Trophoblast cell (in vitro differentiated cells and primary cell): ENCODE measurements at regions not wholly inside any gene's neighbourhood (a gene's known extent, or its start where the extent isn't known, plus 50 kb on each side); places are given as distances from the start of the nearest gene placed in this dataset.

Source experiments
- DNase-seq, 2 donors: peaks; one replicate each; pipeline ENCODE4 v3.0.0-alpha.2; 2016
- H2AFZ ChIP-seq: 2 replicates; pipeline ENCODE4 v1.6.1; 2013; ENCODE audit warnings: low read length, moderate library complexity, mild to moderate bottlenecking; ENCODE audit not compliant: insufficient read depth, poor library complexity
- H2AK5ac ChIP-seq: 2 replicates; pipeline ENCODE4 v1.6.1; 2013; ENCODE audit warnings: mild to moderate bottlenecking, low read length
- H2BK120ac ChIP-seq: 2 replicates; pipeline ENCODE4 v1.6.1; 2013; ENCODE audit warnings: low read length, mild to moderate bottlenecking, moderate library complexity; ENCODE audit not compliant: insufficient read depth, poor library complexity
- H2BK12ac ChIP-seq: 2 replicates; pipeline ENCODE4 v1.6.1; 2013; ENCODE audit warnings: mild to moderate bottlenecking, low read length, moderate library complexity
- H2BK5ac ChIP-seq: 2 replicates; pipeline ENCODE4 v1.6.1; 2013; ENCODE audit warnings: low read length, low read depth, moderate library complexity, mild to moderate bottlenecking; ENCODE audit not compliant: poor library complexity
- H3K14ac ChIP-seq: 2 replicates; pipeline ENCODE4 v1.6.1; 2013; ENCODE audit warnings: mild to moderate bottlenecking, low read length
- H3K18ac ChIP-seq: 2 replicates; pipeline ENCODE4 v1.6.1; 2013; ENCODE audit warnings: mild to moderate bottlenecking, low read length
- H3K23ac ChIP-seq: 2 replicates; pipeline ENCODE4 v1.6.1; 2013; ENCODE audit warnings: low read length
- H3K27ac ChIP-seq: 2 replicates; pipeline ENCODE4 v1.5.1; 2013; ENCODE audit warnings: low read depth, mild to moderate bottlenecking, inconsistent platforms, low read length, moderate library complexity
- H3K27me3 ChIP-seq: 2 replicates; pipeline ENCODE4 v1.6.1; 2013; ENCODE audit warnings: inconsistent platforms, mild to moderate bottlenecking, low read length, moderate library complexity; ENCODE audit not compliant: insufficient read depth
- H3K36me3 ChIP-seq, 2 experiments: 1 replicate in 1 of 2; 2 replicates in 1 of 2; pipeline ENCODE4 v1.6.1; 2013; ENCODE audit warnings: low read length in 2 of 2, mild to moderate bottlenecking in 2 of 2, moderate library complexity in 1 of 2; ENCODE audit not compliant: insufficient read depth in 2 of 2, control insufficient read depth in 1 of 2
- H3K4ac ChIP-seq: 2 replicates; pipeline ENCODE4 v1.6.1; 2013; ENCODE audit warnings: low read depth, mild to moderate bottlenecking, low read length, moderate library complexity
- H3K4me1 ChIP-seq, 2 experiments: 1 replicate in 1 of 2; 2 replicates in 1 of 2; pipeline ENCODE4 v1.6.1; 2013; ENCODE audit warnings: low read length in 2 of 2, mild to moderate bottlenecking in 2 of 2, moderate library complexity in 1 of 2; ENCODE audit not compliant: insufficient read depth in 2 of 2, control insufficient read depth in 1 of 2
- H3K4me2 ChIP-seq: 2 replicates; pipeline ENCODE4 v1.6.1; 2013; ENCODE audit warnings: inconsistent platforms, mild to moderate bottlenecking, low read length, moderate library complexity
- H3K4me3 ChIP-seq: 2 replicates; pipeline ENCODE4 v1.5.1; 2013; ENCODE audit warnings: mild to moderate bottlenecking, low read depth, low read length, inconsistent platforms
- H3K79me1 ChIP-seq: one replicate; pipeline ENCODE4 v1.6.1; 2013; ENCODE audit warnings: low read length
- H3K79me2 ChIP-seq: 2 replicates; pipeline ENCODE4 v1.6.1; 2013; ENCODE audit warnings: low read length, mild to moderate bottlenecking; ENCODE audit not compliant: control insufficient read depth, insufficient read depth, poor library complexity
- H3K9ac ChIP-seq: 2 replicates; pipeline ENCODE4 v1.6.1; 2013; ENCODE audit warnings: mild to moderate bottlenecking, low read length
- H3K9me3 ChIP-seq: 2 replicates; pipeline ENCODE4 v1.6.1; 2013; ENCODE audit warnings: low read depth, mild to moderate bottlenecking, control low read depth, inconsistent platforms, low read length; ENCODE audit not compliant: insufficient read depth
- H4K12ac ChIP-seq: 2 replicates; pipeline ENCODE4 v1.6.1; 2013; ENCODE audit warnings: low read depth, mild to moderate bottlenecking, low read length, moderate library complexity
- H4K8ac ChIP-seq: 2 replicates; pipeline ENCODE4 v1.6.1; 2013; ENCODE audit warnings: low read depth, mild to moderate bottlenecking, low read length, moderate library complexity
- H4K91ac ChIP-seq: one replicate; pipeline ENCODE4 v1.6.1; 2013; ENCODE audit warnings: low read depth, mild to moderate bottlenecking, low read length, moderate library complexity
- WGBS: extraction: QIAGEN DNeasy Blood & Tissue Kit; methylation state at CpG from one replicate; pipeline ENCODE4 v1.1.7; 2013; ENCODE audit warnings: missing lambda C conversion rate; ENCODE audit not compliant: insufficient read length, insufficient coverage; ENCODE audit errors: extremely low coverage; 5-methylcytosine and 5-hydroxymethylcytosine counted together

DNA sequence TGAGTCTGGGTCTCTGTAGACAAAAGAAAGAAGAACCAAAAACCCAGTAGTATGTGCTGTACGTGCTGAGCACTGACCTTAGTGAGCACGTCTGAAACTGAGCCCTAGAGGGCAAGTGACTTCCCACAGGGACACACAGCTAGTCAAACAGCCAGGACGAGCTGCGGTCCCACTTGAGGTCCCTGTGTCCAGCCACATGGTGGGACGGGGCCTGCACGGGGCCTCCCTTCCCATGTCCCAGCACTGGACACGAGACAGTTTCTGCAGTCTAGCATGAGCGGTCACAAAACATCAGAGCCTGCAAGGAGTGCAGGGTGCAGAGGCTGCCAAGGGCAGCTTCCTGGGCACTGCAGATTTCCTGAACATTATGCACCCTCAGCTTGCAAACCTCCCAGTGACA lies 121.6 kb downstream of the NCOR2 start:
- no peak for DNase-seq
- Histone ChIP-seq H3K27me3 (no peaks in the 10 kb centered on the region), H2BK5ac (no peak overlapping the region), H3K18ac (no peak overlapping the region), H3K4me3 (no peak overlapping the region), H4K8ac (no peak overlapping the region), H4K12ac (no peak overlapping the region), H3K9ac (no peak overlapping the region), H3K23ac (no peak overlapping the region), H3K14ac (no peak overlapping the region), H4K91ac (no peak overlapping the region), H3K4me2 (no peak overlapping the region), H3K9me3 (peaks cover 6% of the 10 kb centered on the region), H3K27ac (no peak overlapping the region), H3K4me1 (peaks cover 12 to 13% of the 10 kb centered on the region in 2 experiments), H2AK5ac (no peak overlapping the region), H3K4ac (no peak overlapping the region), H2BK12ac (no peak overlapping the region), H2AFZ (no peak overlapping the region), H3K79me1 (no peaks in the 10 kb centered on the region), H2BK120ac (no peak overlapping the region), H3K36me3 (peaks cover 43 to 58% of the 10 kb centered on the region in 2 experiments), H3K79me2 (no peaks in the 10 kb centered on the region)
- WGBS, result no CpG with 5 or more reads among the region's 8 CpGs

DNA sequence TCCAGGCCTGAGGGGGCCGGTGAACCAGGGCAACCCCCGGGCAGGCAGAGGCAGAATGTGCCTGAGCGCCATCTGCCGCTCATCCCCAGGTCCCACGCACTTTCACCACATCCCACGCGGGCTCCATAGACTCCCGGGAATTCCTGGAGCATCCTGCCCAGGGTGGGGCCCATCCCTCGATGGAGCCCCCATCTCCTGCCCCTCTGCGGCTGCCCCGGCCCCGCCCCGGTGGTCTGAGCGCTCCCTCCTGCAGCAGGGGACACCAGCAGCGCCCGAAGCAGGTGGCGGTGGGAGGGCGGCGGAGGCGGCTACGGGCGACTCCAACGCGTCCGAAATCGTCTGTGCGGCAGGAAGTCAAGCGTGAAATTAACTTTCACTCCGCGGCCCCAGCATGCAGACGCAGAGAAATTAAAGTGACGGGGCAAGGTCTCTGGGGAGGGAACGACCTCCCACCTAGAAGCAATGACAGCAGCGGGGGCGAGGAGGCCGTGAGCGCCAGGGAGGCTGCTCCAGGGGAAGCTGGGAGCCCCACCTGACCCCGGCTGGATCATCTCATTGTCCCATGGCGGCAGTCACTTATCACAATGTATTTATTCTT lies 122.2 kb downstream of the NCOR2 start:
- no peak overlapping the region for H3K4me3 ChIP-seq
- H3K36me3 ChIP-seq, result peaks cover 43 to 53% of the 10 kb centered on the region in 2 experiments
- WGBS, result no CpG with 5 or more reads among the region's 39 CpGs
- no peaks in the 10 kb centered on the region for H3K79me2 ChIP-seq
- DNase-seq, result no peak
- no peak overlapping the region for H3K4me2 ChIP-seq
- H2BK12ac ChIP-seq, result no peak overlapping the region
- H3K27ac ChIP-seq, result no peak overlapping the region
- no peaks in the 10 kb centered on the region for H3K27me3 ChIP-seq
- H4K12ac ChIP-seq, result no peak overlapping the region
- no peak overlapping the region for H2AFZ ChIP-seq
- H3K4me1 ChIP-seq, result peaks cover 13 to 15% of the 10 kb centered on the region in 2 experiments
- no peak overlapping the region for H3K18ac ChIP-seq
- H3K9me3 ChIP-seq, result peaks cover 6% of the 10 kb centered on the region
- H3K23ac ChIP-seq, result no peak overlapping the region
- no peak overlapping the region for H2BK120ac ChIP-seq
- no peak overlapping the region for H4K91ac ChIP-seq
- no peak overlapping the region for H2BK5ac ChIP-seq
- H3K14ac ChIP-seq, result no peak overlapping the region
- H3K79me1 ChIP-seq, result no peaks in the 10 kb centered on the region
- H2AK5ac ChIP-seq, result no peak overlapping the region
- H4K8ac ChIP-seq, result no peak overlapping the region
- H3K4ac ChIP-seq, result no peak overlapping the region
- H3K9ac ChIP-seq, result no peak overlapping the region

DNA sequence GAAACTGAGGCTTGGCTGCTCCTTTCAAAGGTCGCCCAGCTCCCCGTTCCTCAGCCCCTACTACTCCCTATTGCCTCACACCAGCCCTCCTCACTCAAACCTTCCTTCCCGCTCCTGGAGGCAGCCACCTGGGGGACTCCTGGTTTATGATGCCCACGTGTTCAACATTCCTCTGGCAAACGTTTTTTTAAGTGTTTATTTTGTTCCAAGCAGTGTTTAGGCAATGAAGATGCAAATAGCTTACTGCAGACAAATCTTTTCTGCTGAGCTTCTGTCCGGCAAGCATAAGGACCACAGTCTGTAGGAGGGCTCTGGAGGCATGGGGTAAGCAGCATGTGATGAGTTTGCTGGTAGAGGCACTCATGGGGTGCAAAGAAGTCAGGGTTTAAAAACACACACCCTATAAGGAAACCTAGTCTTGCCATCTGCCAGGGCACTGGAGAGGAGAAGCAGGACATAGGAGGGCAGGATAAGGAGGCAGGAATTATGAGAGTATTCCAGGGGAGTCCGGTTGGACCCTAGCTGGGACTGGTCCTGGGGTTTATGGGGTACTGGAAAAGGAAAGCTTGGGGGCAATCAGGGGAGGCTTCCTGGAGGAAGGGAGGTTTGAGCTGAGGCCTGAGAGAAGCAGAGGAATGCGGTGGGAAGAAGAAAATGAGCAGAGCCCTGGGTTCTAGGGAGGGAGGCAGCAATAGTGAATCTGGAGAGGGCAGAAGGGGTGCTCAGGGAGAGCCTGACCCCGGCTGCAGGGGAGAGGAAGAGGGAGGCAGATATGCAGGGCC lies 123.3 kb downstream of the NCOR2 start:
- no peak overlapping the region for H3K14ac ChIP-seq
- H4K91ac ChIP-seq, result no peak overlapping the region
- H3K9ac ChIP-seq, result no peak overlapping the region
- peaks cover 3% of the 10 kb centered on the region for H3K9me3 ChIP-seq
- H3K4me1 ChIP-seq, result peaks cover 10 to 15% of the 10 kb centered on the region in 2 experiments
- no peak overlapping the region for H3K4ac ChIP-seq
- H2BK120ac ChIP-seq, result no peak overlapping the region
- no peak overlapping the region for H3K4me3 ChIP-seq
- peaks cover 2% of the 10 kb centered on the region for H3K79me1 ChIP-seq
- no peaks in the 10 kb centered on the region for H3K79me2 ChIP-seq
- no peak for DNase-seq
- H4K8ac ChIP-seq, result no peak overlapping the region
- no peak overlapping the region for H2AFZ ChIP-seq
- no peak overlapping the region for H3K27ac ChIP-seq
- no CpG with 5 or more reads among the region's 9 CpGs for WGBS
- H4K12ac ChIP-seq, result no peak overlapping the region
- H3K23ac ChIP-seq, result no peak overlapping the region
- H3K27me3 ChIP-seq, result no peaks in the 10 kb centered on the region
- no peak overlapping the region for H2AK5ac ChIP-seq
- no peak overlapping the region for H3K4me2 ChIP-seq
- H2BK12ac ChIP-seq, result no peak overlapping the region
- H3K18ac ChIP-seq, result no peak overlapping the region
- peaks cover 32 to 44% of the 10 kb centered on the region in 2 experiments for H3K36me3 ChIP-seq
- H2BK5ac ChIP-seq, result no peak overlapping the region

DNA sequence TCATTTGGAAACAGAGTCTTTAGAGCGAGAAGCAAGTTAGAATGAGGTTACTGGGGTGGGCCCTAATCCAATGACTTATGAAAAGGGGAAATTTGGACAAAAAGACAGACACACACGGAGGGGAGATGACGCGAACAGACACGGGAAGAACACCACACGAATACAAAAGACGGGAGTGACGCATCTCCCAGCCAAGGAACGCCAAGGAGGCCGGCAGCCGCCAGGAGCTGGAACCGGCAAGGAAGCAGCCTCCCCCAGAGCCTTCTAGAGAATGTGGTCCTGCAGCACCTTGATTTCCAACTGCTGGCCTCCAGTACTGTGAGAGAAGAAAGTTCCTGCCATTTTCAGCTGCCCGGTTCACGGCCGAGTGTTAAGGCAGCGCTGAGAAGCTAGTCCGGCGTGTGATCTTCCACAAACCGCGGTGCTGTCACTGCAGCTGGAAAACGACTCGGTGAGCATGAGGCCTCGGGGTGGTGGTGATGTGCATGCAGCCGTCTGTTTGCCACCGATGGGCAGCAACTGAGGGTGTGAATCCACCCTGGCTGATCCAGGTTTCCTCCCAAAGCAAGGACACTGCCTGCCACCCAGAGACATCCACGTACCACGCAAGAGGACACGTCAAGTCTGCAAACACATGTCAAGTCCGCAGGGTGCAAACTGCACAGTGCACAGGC lies 124.5 kb downstream of the NCOR2 start:
- Histone ChIP-seq H2BK12ac (no peak overlapping the region), H2BK5ac (no peak overlapping the region), H3K4me3 (no peak overlapping the region), H3K18ac (no peak overlapping the region), H2AK5ac (no peak overlapping the region), H4K91ac (no peak overlapping the region), H3K4ac (no peak overlapping the region), H4K12ac (no peak overlapping the region), H2BK120ac (no peak overlapping the region), H3K4me2 (no peak overlapping the region), H3K36me3 (peaks cover 28 to 34% of the 10 kb centered on the region in 2 experiments), H3K23ac (no peak overlapping the region), H3K27me3 (no peaks in the 10 kb centered on the region), H2AFZ (no peak overlapping the region), H4K8ac (no peak overlapping the region), H3K14ac (no peak overlapping the region), H3K9me3 (peaks cover 3% of the 10 kb centered on the region), H3K79me2 (no peaks in the 10 kb centered on the region), H3K9ac (no peak overlapping the region), H3K79me1 (peaks cover 2% of the 10 kb centered on the region), H3K4me1 (peaks cover 10 to 15% of the 10 kb centered on the region in 2 experiments), H3K27ac (no peak overlapping the region)
- DNase-seq, result no peak
- no CpG with 5 or more reads among the region's 29 CpGs for WGBS
